ENCODE measurements at regions not wholly inside any gene's neighbourhood (a gene's known extent, or its start where the extent isn't known, plus 50 kb on each side); places are given as distances from the start of the nearest gene placed in this dataset.

GRCh38 chr5:62982348-62982747 lies 403.7 kb downstream of the LRRC70 start:
- no peak for DNase-seq (ENCODE audit: low read depth in 3 of 3)

GRCh38 chr5:62980884-62981283 lies 402.3 kb downstream of the LRRC70 start:
- no peak for DNase-seq (ENCODE audit: low read depth in 3 of 3)

- no peak for DNase-seq (ENCODE audit: low read depth in 3 of 3)
Observed at GRCh38 chr5:62979472-62979871, 400.9 kb downstream of the LRRC70 start.

- no peak for DNase-seq (ENCODE audit: low read depth in 3 of 3)
Observed at GRCh38 chr5:62977661-62978060, 399.0 kb downstream of the LRRC70 start.

GRCh38 chr5:62974623-62975022 lies 396.0 kb downstream of the LRRC70 start:
- DNase-seq (ENCODE audit: low read depth in 3 of 3): no peak

- DNase-seq (ENCODE audit: low read depth in 3 of 3): no peak
Observed at GRCh38 chr5:62969409-62970120, 390.9 kb downstream of the LRRC70 start.

- DNase-seq (ENCODE audit: low read depth in 3 of 3): no peak
Observed at GRCh38 chr5:62964428-62964827, 385.8 kb downstream of the LRRC70 start.

- DNase-seq (ENCODE audit: low read depth in 3 of 3): no peak
Observed at GRCh38 chr5:62960781-62961180, 382.2 kb downstream of the LRRC70 start.

- no peak for DNase-seq (ENCODE audit: low read depth in 3 of 3)
Observed at GRCh38 chr5:62956597-62956996, 378.0 kb downstream of the LRRC70 start.

- DNase-seq (ENCODE audit: low read depth in 3 of 3): no peak
Observed at GRCh38 chr5:62954578-62954977, 376.0 kb downstream of the LRRC70 start.

- DNase-seq (ENCODE audit: low read depth in 3 of 3): no peak
Observed at GRCh38 chr5:62948301-62948700, 369.7 kb downstream of the LRRC70 start.

- no peak for DNase-seq (ENCODE audit: low read depth in 3 of 3)
Observed at GRCh38 chr5:62942384-62942783, 363.8 kb downstream of the LRRC70 start.

- no peak for DNase-seq (ENCODE audit: low read depth in 3 of 3)
Observed at GRCh38 chr5:62938927-62939326, 360.3 kb downstream of the LRRC70 start.

GRCh38 chr5:62937661-62938558 lies 359.3 kb downstream of the LRRC70 start:
- DNase-seq (ENCODE audit: low read depth in 3 of 3): no peak

- no peak for DNase-seq (ENCODE audit: low read depth in 3 of 3)
Observed at GRCh38 chr5:62935660-62936059, 357.0 kb downstream of the LRRC70 start.

- DNase-seq (ENCODE audit: low read depth in 3 of 3): no peak
Observed at GRCh38 chr5:62934319-62934718, 355.7 kb downstream of the LRRC70 start.

- no peak for DNase-seq (ENCODE audit: low read depth in 3 of 3)
Observed at GRCh38 chr5:62933261-62933660, 354.6 kb downstream of the LRRC70 start.

GRCh38 chr5:62931153-62931950 lies 352.7 kb downstream of the LRRC70 start:
- DNase-seq (ENCODE audit: low read depth in 3 of 3): no peak

GRCh38 chr5:62922191-62922590 lies 343.6 kb downstream of the LRRC70 start:
- no peak for DNase-seq (ENCODE audit: low read depth in 3 of 3)

- no peak for DNase-seq (ENCODE audit: low read depth in 3 of 3)
Observed at GRCh38 chr5:62920856-62921255, 342.2 kb downstream of the LRRC70 start.

GRCh38 chr5:62909326-62909725 lies 330.7 kb downstream of the LRRC70 start:
- no peak for DNase-seq (ENCODE audit: low read depth in 3 of 3)

- DNase-seq (ENCODE audit: low read depth in 3 of 3): no peak
Observed at GRCh38 chr5:62902126-62902525, 323.5 kb downstream of the LRRC70 start.
